ENCODE measurements at regions not wholly inside any gene's neighbourhood (a gene's known extent, or its start where the extent isn't known, plus 50 kb on each side); places are given as distances from the start of the nearest gene placed in this dataset.

GRCh38 chr10:10845826-10846503 is 171.7 kb upstream of the CELF2 start:
- no peak for TF ChIP-seq CTCF (IDR thresholded peaks at IDR 0.05; ENCODE audit: low read length, missing control alignments)
- H3K4me3 ChIP-seq (replicated peaks; ENCODE audit: low read depth, low read length), result no peak overlapping the region

GRCh38 chr10:10846504-10846900 is 171.2 kb upstream of the CELF2 start:
- H3K4me3 ChIP-seq (replicated peaks; ENCODE audit: low read depth, low read length), result no peak overlapping the region
- no peak for DNase-seq (ENCODE audit: low read depth)
- TF ChIP-seq CTCF (IDR thresholded peaks at IDR 0.05; ENCODE audit: low read length, missing control alignments), result no peak

More at GRCh38 chr10:10845826-10846503, 171.7 kb upstream of the CELF2 start:
- no peak for DNase-seq (ENCODE audit: low read depth)

GRCh38 chr10:10847387-10847786 is 170.3 kb upstream of the CELF2 start:
- TF ChIP-seq CTCF (IDR thresholded peaks at IDR 0.05; ENCODE audit: low read length, missing control alignments), result no peak
- no peak overlapping the region for H3K4me3 ChIP-seq (replicated peaks; ENCODE audit: low read depth, low read length)

GRCh38 chr10:10848488-10849111 is 169.1 kb upstream of the CELF2 start:
- no peak for TF ChIP-seq CTCF (IDR thresholded peaks at IDR 0.05; ENCODE audit: low read length, missing control alignments)
- no peak overlapping the region for H3K4me3 ChIP-seq (replicated peaks; ENCODE audit: low read depth, low read length)
- no peak for DNase-seq (ENCODE audit: low read depth)

More at GRCh38 chr10:10847387-10847786, 170.3 kb upstream of the CELF2 start:
- DNase-seq (ENCODE audit: low read depth), result no peak

GRCh38 chr10:10849306-10849705 is 168.4 kb upstream of the CELF2 start:
- no peak overlapping the region for H3K4me3 ChIP-seq (replicated peaks; ENCODE audit: low read depth, low read length)
- TF ChIP-seq CTCF (IDR thresholded peaks at IDR 0.05; ENCODE audit: low read length, missing control alignments), result no peak
- DNase-seq (ENCODE audit: low read depth), result peak; percentile 55

- no peak for DNase-seq (ENCODE audit: low read depth)
- no peak for TF ChIP-seq CTCF (IDR thresholded peaks at IDR 0.05; ENCODE audit: low read length, missing control alignments)
- H3K4me3 ChIP-seq (replicated peaks; ENCODE audit: low read depth, low read length), result no peak overlapping the region
Measured at GRCh38 chr10:10850214-10850613, 167.5 kb upstream of the CELF2 start.

GRCh38 chr10:10852464-10852863 is 165.2 kb upstream of the CELF2 start:
- H3K4me3 ChIP-seq (replicated peaks; ENCODE audit: low read depth, low read length), result no peak overlapping the region
- no peak for DNase-seq (ENCODE audit: low read depth)
- TF ChIP-seq CTCF (IDR thresholded peaks at IDR 0.05; ENCODE audit: low read length, missing control alignments), result no peak
